ENCODE measurements at regions not wholly inside any gene's neighbourhood (a gene's known extent, or its start where the extent isn't known, plus 50 kb on each side); places are given as distances from the start of the nearest gene placed in this dataset.

- TF ChIP-seq REST (IDR thresholded peaks at IDR 0.05; ENCODE audit: low read depth) = no peak
- TF ChIP-seq CTCF (IDR thresholded peaks at IDR 0.05 in 2 of 3, conservative IDR thresholded peaks at IDR 0.05 in 1 of 3; ENCODE audit: borderline replicate concordance in 1 of 3, insufficient read depth in 1 of 3, low read depth in 2 of 3, low read length in 2 of 3) = no peak
- no peak for TF ChIP-seq CEBPB (IDR thresholded peaks at IDR 0.05; ENCODE audit: low read depth)
- no peak for TF ChIP-seq POLR2A (IDR thresholded peaks at IDR 0.05; ENCODE audit: borderline replicate concordance, extremely low read depth, insufficient read depth, insufficient read length)
- no peak for TF ChIP-seq POLR2AphosphoS5 (IDR thresholded peaks at IDR 0.05; ENCODE audit: low read depth, low read length)
- no peak for TF ChIP-seq SIN3A (IDR thresholded peaks at IDR 0.05; ENCODE audit: low read depth)
- no peak for TF ChIP-seq EZH2 (IDR thresholded peaks at IDR 0.05)
Measured at GRCh38 chr12:94783862-94784261, 133.5 kb upstream of the TMCC3 start.

Data from HCT116 (cell line).